ENCODE measurements at regions not wholly inside any gene's neighbourhood (a gene's known extent, or its start where the extent isn't known, plus 50 kb on each side); places are given as distances from the start of the nearest gene placed in this dataset.
"Not testable (repeated sequence)": the region's sequence is repeated elsewhere in the genome, so short reads cannot be mapped to it uniquely, and the experiment has no call there.

DNA sequence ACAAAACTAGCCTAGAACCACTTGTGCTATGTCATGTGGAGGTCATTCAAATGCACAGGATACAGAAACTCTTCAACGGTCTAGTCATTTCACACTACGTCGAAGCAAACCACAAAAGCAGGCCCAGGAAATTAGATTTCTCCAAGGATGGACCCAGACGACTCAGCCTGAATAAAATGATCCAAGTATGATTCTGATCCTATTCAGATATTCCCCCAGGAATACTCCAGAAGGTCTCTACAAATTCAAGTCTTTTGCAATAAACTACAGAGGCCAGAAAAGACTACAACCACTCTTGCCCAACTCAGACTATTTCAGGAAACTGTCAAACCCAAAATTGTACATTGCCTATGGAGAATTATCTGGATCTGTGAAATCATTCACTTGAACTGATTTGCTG, 422.5 kb downstream of the METTL4 start:
- Histone ChIP-seq H3K36me3 (ENCODE audit: insufficient read depth, low read length) (no peaks in the 10 kb centered on the region), H3K27me3 (ENCODE audit: insufficient read depth, low read length) (no peaks in the 10 kb centered on the region), H4K20me1 (ENCODE audit: insufficient read depth, low read length) (no peaks in the 10 kb centered on the region), H2AFZ (ENCODE audit: low read length) (no peak overlapping the region), H3K79me2 (ENCODE audit: insufficient read depth, low read length) (no peaks in the 10 kb centered on the region), H3K4me1 (ENCODE audit: insufficient read depth, low read length) (no peaks in the 10 kb centered on the region), H3K9me3 (ENCODE audit: low read depth, low read length) (no peaks in the 10 kb centered on the region), H3K4me2 (ENCODE audit: insufficient read depth, low read length) (no peak overlapping the region), H3K4me3 (ENCODE audit: insufficient read depth, low read length) (no peak overlapping the region), H3K27ac (ENCODE audit: low read depth, low read length) (no peak overlapping the region)
- no peak for DNase-seq (ENCODE audit: insufficient read length, low spot score, missing footprints)
- TF ChIP-seq, protein P1, sequence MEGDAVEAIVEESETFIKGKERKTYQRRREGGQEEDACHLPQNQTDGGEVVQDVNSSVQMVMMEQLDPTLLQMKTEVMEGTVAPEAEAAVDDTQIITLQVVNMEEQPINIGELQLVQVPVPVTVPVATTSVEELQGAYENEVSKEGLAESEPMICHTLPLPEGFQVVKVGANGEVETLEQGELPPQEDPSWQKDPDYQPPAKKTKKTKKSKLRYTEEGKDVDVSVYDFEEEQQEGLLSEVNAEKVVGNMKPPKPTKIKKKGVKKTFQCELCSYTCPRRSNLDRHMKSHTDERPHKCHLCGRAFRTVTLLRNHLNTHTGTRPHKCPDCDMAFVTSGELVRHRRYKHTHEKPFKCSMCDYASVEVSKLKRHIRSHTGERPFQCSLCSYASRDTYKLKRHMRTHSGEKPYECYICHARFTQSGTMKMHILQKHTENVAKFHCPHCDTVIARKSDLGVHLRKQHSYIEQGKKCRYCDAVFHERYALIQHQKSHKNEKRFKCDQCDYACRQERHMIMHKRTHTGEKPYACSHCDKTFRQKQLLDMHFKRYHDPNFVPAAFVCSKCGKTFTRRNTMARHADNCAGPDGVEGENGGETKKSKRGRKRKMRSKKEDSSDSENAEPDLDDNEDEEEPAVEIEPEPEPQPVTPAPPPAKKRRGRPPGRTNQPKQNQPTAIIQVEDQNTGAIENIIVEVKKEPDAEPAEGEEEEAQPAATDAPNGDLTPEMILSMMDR (IDR thresholded peaks at IDR 0.05; ENCODE audit: extremely low read depth, low read depth, low read length) = no peak

DNA sequence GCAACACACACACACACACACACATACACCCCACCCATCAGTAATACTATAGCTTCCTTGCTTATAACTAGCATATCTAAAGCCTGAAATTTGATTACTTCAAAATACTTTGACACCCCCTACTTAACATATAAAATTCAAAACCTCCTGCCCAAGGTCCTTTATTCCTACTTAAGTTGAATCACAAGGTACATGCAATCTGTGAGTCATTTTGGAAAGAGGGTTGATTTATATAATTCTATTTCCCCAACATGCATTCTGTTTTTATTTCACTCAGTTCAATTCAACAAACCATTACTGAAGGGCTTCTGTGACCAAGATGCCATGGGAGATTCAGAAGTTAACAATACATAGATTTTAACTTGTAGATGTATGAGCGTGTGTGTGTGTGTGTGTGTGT, 420.7 kb downstream of the METTL4 start:
- H3K79me2 ChIP-seq (ENCODE audit: insufficient read depth, low read length) = no peaks in the 10 kb centered on the region
- H3K4me2 ChIP-seq (ENCODE audit: insufficient read depth, low read length) = no peak overlapping the region
- no peak for DNase-seq (ENCODE audit: insufficient read length, low spot score, missing footprints)
- no peaks in the 10 kb centered on the region for H3K4me1 ChIP-seq (ENCODE audit: insufficient read depth, low read length)
- TF ChIP-seq, protein P1 (IDR thresholded peaks at IDR 0.05; ENCODE audit: extremely low read depth, low read depth, low read length) = no peak
- no peaks in the 10 kb centered on the region for H3K36me3 ChIP-seq (ENCODE audit: insufficient read depth, low read length)
- H3K9me3 ChIP-seq (ENCODE audit: low read depth, low read length) = no peaks in the 10 kb centered on the region
- H4K20me1 ChIP-seq (ENCODE audit: insufficient read depth, low read length) = no peaks in the 10 kb centered on the region
- H3K27me3 ChIP-seq (ENCODE audit: insufficient read depth, low read length) = no peaks in the 10 kb centered on the region
- H3K27ac ChIP-seq (ENCODE audit: low read depth, low read length) = no peak overlapping the region
- H3K4me3 ChIP-seq (ENCODE audit: insufficient read depth, low read length) = no peak overlapping the region
- no peak overlapping the region for H2AFZ ChIP-seq (ENCODE audit: low read length)

DNA sequence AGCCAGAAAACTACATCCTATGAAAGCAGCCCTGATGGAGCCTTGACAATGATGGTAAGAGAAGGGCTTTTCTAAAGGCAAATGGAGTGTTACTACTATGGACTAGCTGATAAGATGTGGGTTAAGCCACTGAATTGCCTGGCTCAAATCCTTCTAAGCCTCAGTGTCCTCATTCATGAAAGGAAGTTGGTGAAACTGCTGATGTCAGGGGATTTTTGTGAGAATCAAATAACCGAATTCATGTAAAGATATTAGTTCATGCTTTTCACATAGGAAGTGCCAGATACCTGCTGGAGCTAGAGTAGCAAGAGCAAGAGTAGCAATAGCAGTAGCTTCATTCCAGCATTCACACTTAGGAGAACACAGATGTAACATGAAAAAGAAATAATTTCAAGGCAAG, 417.0 kb downstream of the METTL4 start:
- no peak overlapping the region for H3K4me2 ChIP-seq (ENCODE audit: insufficient read depth, low read length)
- H3K4me1 ChIP-seq (ENCODE audit: insufficient read depth, low read length) = no peaks in the 10 kb centered on the region
- H3K4me3 ChIP-seq (ENCODE audit: insufficient read depth, low read length) = no peak overlapping the region
- no peak overlapping the region for H3K27ac ChIP-seq (ENCODE audit: low read depth, low read length)
- H3K27me3 ChIP-seq (ENCODE audit: insufficient read depth, low read length) = no peaks in the 10 kb centered on the region
- no peaks in the 10 kb centered on the region for H3K79me2 ChIP-seq (ENCODE audit: insufficient read depth, low read length)
- H3K36me3 ChIP-seq (ENCODE audit: insufficient read depth, low read length) = no peaks in the 10 kb centered on the region
- H2AFZ ChIP-seq (ENCODE audit: low read length) = no peak overlapping the region
- TF ChIP-seq, protein P1 (IDR thresholded peaks at IDR 0.05; ENCODE audit: extremely low read depth, low read depth, low read length) = no peak
- no peaks in the 10 kb centered on the region for H4K20me1 ChIP-seq (ENCODE audit: insufficient read depth, low read length)
- DNase-seq (ENCODE audit: insufficient read length, low spot score, missing footprints) = no peak
- no peaks in the 10 kb centered on the region for H3K9me3 ChIP-seq (ENCODE audit: low read depth, low read length)

DNA sequence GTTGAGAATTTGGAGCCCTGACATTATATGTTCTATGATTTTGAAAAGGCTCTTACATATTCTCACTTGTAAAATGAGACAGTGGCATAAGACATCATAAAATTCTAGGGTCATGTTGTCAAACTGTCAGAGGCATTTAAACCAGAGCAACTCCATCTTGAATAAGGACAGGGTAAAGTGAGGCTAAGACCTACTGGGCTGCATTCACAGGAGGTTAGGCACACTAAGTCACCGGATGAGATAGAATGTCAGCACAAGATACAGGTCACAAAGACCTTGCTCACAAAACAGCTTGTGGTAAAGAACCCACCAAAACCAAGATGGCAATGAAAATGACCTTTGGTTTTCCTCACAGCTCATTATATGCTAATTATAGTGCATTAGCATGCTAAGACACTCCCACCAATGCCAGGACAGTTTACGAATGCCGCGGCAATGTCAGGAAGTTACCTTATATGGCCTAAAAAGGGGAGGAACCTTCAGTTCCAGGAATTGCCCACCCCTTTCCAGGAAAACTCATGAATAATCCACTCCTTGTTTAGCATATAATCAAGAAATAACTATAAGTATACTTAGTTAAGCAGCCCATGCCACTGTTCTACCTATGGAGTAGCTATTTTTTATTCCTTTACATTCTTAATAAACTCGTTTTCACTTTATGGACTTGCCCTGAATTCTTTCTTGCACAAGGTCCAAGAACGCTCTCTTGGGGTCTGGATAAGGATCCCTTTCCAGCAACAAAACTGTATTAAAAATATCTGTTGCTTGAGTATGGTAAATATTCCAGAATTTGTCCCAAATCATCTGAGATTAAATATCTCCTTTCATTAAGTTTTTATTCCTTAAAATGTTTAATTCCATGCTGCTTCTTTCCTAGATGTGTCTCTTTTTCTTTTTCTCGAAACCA, 406.4 kb downstream of the METTL4 start:
- H4K20me1 ChIP-seq (ENCODE audit: insufficient read depth, low read length) = no peaks in the 10 kb centered on the region
- no peak overlapping the region for H3K4me2 ChIP-seq (ENCODE audit: insufficient read depth, low read length)
- no peak overlapping the region for H2AFZ ChIP-seq (ENCODE audit: low read length)
- no peaks in the 10 kb centered on the region for H3K27me3 ChIP-seq (ENCODE audit: insufficient read depth, low read length)
- H3K79me2 ChIP-seq (ENCODE audit: insufficient read depth, low read length) = no peaks in the 10 kb centered on the region
- no peaks in the 10 kb centered on the region for H3K9me3 ChIP-seq (ENCODE audit: low read depth, low read length)
- H3K4me3 ChIP-seq (ENCODE audit: insufficient read depth, low read length) = no peak overlapping the region
- no peak for DNase-seq (ENCODE audit: insufficient read length, low spot score, missing footprints)
- TF ChIP-seq, protein P1 (IDR thresholded peaks at IDR 0.05; ENCODE audit: extremely low read depth, low read depth, low read length) = no peak
- no peaks in the 10 kb centered on the region for H3K36me3 ChIP-seq (ENCODE audit: insufficient read depth, low read length)
- H3K27ac ChIP-seq (ENCODE audit: low read depth, low read length) = no peak overlapping the region
- no peaks in the 10 kb centered on the region for H3K4me1 ChIP-seq (ENCODE audit: insufficient read depth, low read length)

DNA sequence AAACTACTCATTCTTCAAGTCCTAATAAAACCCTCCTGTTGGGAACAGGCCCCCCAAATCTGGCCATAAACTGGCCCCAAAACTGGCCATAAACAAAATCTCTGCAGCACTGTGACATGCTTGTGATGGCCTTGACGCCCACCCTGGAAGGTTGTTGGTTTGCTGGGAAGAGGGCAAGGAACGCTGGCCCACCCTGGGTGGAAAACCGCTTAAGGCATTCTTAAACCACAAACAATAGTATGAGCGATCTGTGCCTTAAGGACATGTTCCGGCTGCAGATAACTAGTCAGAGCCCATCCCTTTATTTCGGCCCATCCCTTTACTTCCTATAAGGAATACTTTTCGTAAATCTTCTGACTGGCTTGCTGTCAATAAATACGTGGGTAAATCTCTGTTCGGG, 404.4 kb downstream of the METTL4 start:
- not testable (repeated sequence) for H2AFZ ChIP-seq (ENCODE audit: low read length); H3K4me2 ChIP-seq (ENCODE audit: insufficient read depth, low read length); H4K20me1 ChIP-seq (ENCODE audit: insufficient read depth, low read length); H3K36me3 ChIP-seq (ENCODE audit: insufficient read depth, low read length); H3K4me1 ChIP-seq (ENCODE audit: insufficient read depth, low read length); H3K4me3 ChIP-seq (ENCODE audit: insufficient read depth, low read length); H3K27ac ChIP-seq (ENCODE audit: low read depth, low read length); H3K27me3 ChIP-seq (ENCODE audit: insufficient read depth, low read length); H3K9me3 ChIP-seq (ENCODE audit: low read depth, low read length); DNase-seq (ENCODE audit: insufficient read length, low spot score, missing footprints); H3K79me2 ChIP-seq (ENCODE audit: insufficient read depth, low read length)

Data from osteoblast (primary cell).